Breast epithelium (tissue), 3 donors: ENCODE measurements at regions not wholly inside any gene's neighbourhood (a gene's known extent, or its start where the extent isn't known, plus 50 kb on each side); places are given as distances from the start of the nearest gene placed in this dataset.

Experiments used
- CTCF ChIP-seq, 3 donors: fragments of 450-650 bp; IDR thresholded peaks; one replicate each; pipeline ENCODE4 v1.5.1; 2016 to 2017; ENCODE audit warnings: antibody characterized with exemption in 3 of 3, mild to moderate bottlenecking in 3 of 3, moderate library complexity in 3 of 3
- POLR2A ChIP-seq: fragments of 450-650 bp; IDR thresholded peaks from one replicate; pipeline ENCODE4 v1.6.1; 2016; ENCODE audit warnings: antibody characterized with exemption, mild to moderate bottlenecking, moderate library complexity
- POLR2AphosphoS5 ChIP-seq, 3 donors: sonication (generic); formaldehyde crosslinking; IDR thresholded peaks; one replicate each; pipeline ENCODE4 v1.6.1; 2017; ENCODE audit warnings: antibody characterized with exemption in 3 of 3

DNA sequence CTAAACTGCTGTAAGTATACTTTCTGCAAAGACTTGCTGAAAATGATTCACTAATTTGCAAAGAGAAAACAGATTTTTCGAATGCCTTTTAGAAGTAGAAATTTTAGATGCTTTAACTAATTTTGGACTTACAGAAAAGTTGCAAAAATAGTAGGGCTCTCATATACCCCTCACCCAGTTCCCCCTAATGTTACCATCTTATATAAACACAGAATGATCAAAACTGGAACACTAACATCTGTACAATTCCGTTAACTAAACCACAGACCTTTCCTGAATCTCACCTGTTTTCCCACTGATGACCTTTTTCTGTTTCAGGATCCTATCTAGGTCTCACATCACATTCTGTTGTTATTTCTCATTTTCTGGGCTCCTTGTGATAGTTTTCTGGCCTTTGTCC, 454.8 kb downstream of the SHQ1 start:
- TF ChIP-seq POLR2A (no peak), CTCF (IDR thresholded peaks at IDR 0.05) (no peak), POLR2AphosphoS5 (IDR thresholded peaks at IDR 0.05) (no peak)
